Neural crest cell (in vitro differentiated cells): ENCODE measurements at regions not wholly inside any gene's neighbourhood (a gene's known extent, or its start where the extent isn't known, plus 50 kb on each side); places are given as distances from the start of the nearest gene placed in this dataset.

Experiments
- DNase-seq: peaks from one replicate; pipeline ENCODE4 v3.0.0; 2021; ENCODE audit warnings: low read depth, mixed read lengths, low spot score
- H3K27ac Mint-ChIP-seq: one replicate; pipeline ENCODE4 v1.8.0; 2021; ENCODE audit warnings: mild to moderate bottlenecking, mixed read lengths; ENCODE audit not compliant: unreplicated experiment
- H3K27me3 Mint-ChIP-seq: 2 replicates; pipeline ENCODE4 v1.8.0; 2021; ENCODE audit warnings: low read depth, mild to moderate bottlenecking, mixed read lengths
- H3K36me3 Mint-ChIP-seq: 2 replicates; pipeline ENCODE4 v1.8.0; 2021; ENCODE audit warnings: low read depth, mild to moderate bottlenecking, mixed read lengths
- H3K4me1 Mint-ChIP-seq: 2 replicates; pipeline ENCODE4 v1.8.0; 2021; ENCODE audit warnings: mixed read lengths
- H3K4me3 Mint-ChIP-seq: one replicate; pipeline ENCODE4 v1.8.0; 2021; ENCODE audit warnings: mild to moderate bottlenecking, mixed read lengths
- H3K9me3 Mint-ChIP-seq: 2 replicates; pipeline ENCODE4 v1.8.0; 2021; ENCODE audit warnings: mixed read lengths
- TF ChIP-seq, protein P1 (sequence below): fragments of 200-600 bp; sonication (generic); conservative IDR thresholded peaks from 2 replicates; pipeline ENCODE4 v1.5.0; 2021; ENCODE audit warnings: antibody characterized with exemption, mild to moderate bottlenecking

GRCh38 chr3:112736386-112736785, 95.4 kb upstream of the CCDC80 start:
- Mint-ChIP-seq H3K4me3 (no peak overlapping the region), H3K27ac (no peak overlapping the region), H3K36me3 (no peaks in the 10 kb centered on the region), H3K4me1 (no peaks in the 10 kb centered on the region), H3K9me3 (no peaks in the 10 kb centered on the region), H3K27me3 (no peaks in the 10 kb centered on the region)
- TF ChIP-seq, protein P1, sequence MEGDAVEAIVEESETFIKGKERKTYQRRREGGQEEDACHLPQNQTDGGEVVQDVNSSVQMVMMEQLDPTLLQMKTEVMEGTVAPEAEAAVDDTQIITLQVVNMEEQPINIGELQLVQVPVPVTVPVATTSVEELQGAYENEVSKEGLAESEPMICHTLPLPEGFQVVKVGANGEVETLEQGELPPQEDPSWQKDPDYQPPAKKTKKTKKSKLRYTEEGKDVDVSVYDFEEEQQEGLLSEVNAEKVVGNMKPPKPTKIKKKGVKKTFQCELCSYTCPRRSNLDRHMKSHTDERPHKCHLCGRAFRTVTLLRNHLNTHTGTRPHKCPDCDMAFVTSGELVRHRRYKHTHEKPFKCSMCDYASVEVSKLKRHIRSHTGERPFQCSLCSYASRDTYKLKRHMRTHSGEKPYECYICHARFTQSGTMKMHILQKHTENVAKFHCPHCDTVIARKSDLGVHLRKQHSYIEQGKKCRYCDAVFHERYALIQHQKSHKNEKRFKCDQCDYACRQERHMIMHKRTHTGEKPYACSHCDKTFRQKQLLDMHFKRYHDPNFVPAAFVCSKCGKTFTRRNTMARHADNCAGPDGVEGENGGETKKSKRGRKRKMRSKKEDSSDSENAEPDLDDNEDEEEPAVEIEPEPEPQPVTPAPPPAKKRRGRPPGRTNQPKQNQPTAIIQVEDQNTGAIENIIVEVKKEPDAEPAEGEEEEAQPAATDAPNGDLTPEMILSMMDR: no peak
- DNase-seq: no peak

DNA sequence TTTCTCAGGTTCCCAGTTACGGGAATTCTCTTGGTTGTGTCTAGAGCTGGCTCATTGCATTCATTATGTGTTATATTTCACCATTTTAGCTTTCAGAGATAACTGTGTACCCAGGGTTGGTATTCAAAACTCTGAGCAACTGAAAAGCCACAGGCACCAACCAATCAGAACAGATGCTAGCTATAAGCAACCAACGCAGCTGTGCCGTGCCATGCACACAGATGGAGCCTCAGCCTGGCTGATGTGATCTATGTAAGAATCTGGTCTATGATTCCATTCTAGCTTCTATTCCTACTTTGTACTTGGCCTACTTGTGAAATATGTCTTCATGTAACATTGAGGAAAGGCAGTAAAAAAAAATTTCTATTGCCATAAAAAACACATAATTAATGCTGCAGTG, 95.0 kb upstream of the CCDC80 start:
- Mint-ChIP-seq H3K4me3 (no peak overlapping the region), H3K27ac (no peak overlapping the region), H3K9me3 (no peaks in the 10 kb centered on the region), H3K27me3 (no peaks in the 10 kb centered on the region), H3K36me3 (no peaks in the 10 kb centered on the region), H3K4me1 (no peaks in the 10 kb centered on the region)
- TF ChIP-seq, protein P1: no peak
- no peak for DNase-seq

GRCh38 chr3:112734736-112735350, 93.9 kb upstream of the CCDC80 start:
- Mint-ChIP-seq H3K27me3 (no peaks in the 10 kb centered on the region), H3K4me3 (no peak overlapping the region), H3K36me3 (no peaks in the 10 kb centered on the region), H3K4me1 (no peaks in the 10 kb centered on the region), H3K27ac (no peak overlapping the region), H3K9me3 (no peaks in the 10 kb centered on the region)
- TF ChIP-seq, protein P1: peak; percentile 68
- DNase-seq: peak; percentile 58

DNA sequence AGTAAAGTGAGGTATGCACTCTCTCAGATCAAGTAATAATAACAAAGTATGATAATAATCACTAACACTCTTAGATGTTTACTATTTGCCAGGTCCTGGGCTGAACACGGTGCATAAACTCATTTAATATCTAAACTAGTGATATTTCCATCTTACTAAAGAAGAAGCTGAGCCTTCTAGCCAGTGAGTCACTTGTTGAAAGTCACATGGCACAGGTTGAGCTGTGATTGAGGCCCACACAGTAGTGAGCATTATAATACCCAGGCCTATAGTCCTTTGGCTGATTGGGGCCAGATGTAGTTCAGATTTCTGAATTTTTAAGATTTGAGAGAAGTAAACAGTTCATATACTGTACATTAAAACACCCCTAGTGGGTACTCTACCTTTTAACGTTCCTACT, 93.2 kb upstream of the CCDC80 start:
- no peak overlapping the region for H3K4me3 Mint-ChIP-seq
- no peaks in the 10 kb centered on the region for H3K4me1 Mint-ChIP-seq
- no peaks in the 10 kb centered on the region for H3K27me3 Mint-ChIP-seq
- no peaks in the 10 kb centered on the region for H3K36me3 Mint-ChIP-seq
- H3K27ac Mint-ChIP-seq: no peak overlapping the region
- no peaks in the 10 kb centered on the region for H3K9me3 Mint-ChIP-seq
- TF ChIP-seq, protein P1: no peak
- DNase-seq: no peak

GRCh38 chr3:112730210-112730609, 89.3 kb upstream of the CCDC80 start:
- DNase-seq: no peak
- TF ChIP-seq, protein P1: peak; percentile 13
- H3K27me3 Mint-ChIP-seq: no peaks in the 10 kb centered on the region
- H3K36me3 Mint-ChIP-seq: no peaks in the 10 kb centered on the region
- no peaks in the 10 kb centered on the region for H3K4me1 Mint-ChIP-seq
- no peak overlapping the region for H3K4me3 Mint-ChIP-seq
- H3K27ac Mint-ChIP-seq: no peak overlapping the region
- no peaks in the 10 kb centered on the region for H3K9me3 Mint-ChIP-seq
